HCT116 (cell line): ENCODE measurements at regions not wholly inside any gene's neighbourhood (a gene's known extent, or its start where the extent isn't known, plus 50 kb on each side); places are given as distances from the start of the nearest gene placed in this dataset.

Source experiments
- ATAC-seq: fragments of 200-7000 bp; cut with Tn5 transposase; 2 replicates; pipeline ENCODE4 v1.9.1; 2020; ENCODE audit warnings: mild to moderate bottlenecking, moderate library complexity
- BruUV-seq: library from RNA; stranded (reverse); fragments of 400-500 nt; replicated peaks from 2 replicates; lab custom pipeline; 2021; lab: Mats Ljungman, UMichigan
- CTCF ChIA-PET: fragments of 300-600 bp; sonication (Branson Sonifier 250); formaldehyde crosslinking; loops from one replicate; lab custom pipeline; 2021; ENCODE audit warnings: antibody characterized with exemption; lab: Charles Lee
- POLR2A ChIA-PET: fragments of 300-600, 350-600 bp; sonication (Branson Sonifier 250); formaldehyde crosslinking; loops from one replicate; lab custom pipeline; 2021; ENCODE audit warnings: antibody characterized with exemption; lab: Charles Lee
- RAD21 ChIA-PET, 2 experiments: fragments of 300-600 bp; sonication (Branson Sonifier 250); formaldehyde crosslinking; loops; one replicate each; lab custom pipeline; 2023; ENCODE audit warnings: low total read pairs in 2 of 2; ENCODE audit not compliant: uncharacterized antibody in 2 of 2, unreplicated experiment in 2 of 2, low non-redundant PET in 1 of 2; lab: Charles Lee
- DNase-seq: peaks from one replicate; pipeline ENCODE4 v3.0.0-alpha.2; 2010; ENCODE audit warnings: low read depth, low spot score
- H2AFZ ChIP-seq: fragments of 200-600 bp; shearing (Covaris generic), sonication (generic); 2 replicates; pipeline ENCODE4 v1.6.1; 2017; ENCODE audit warnings: low read depth, mixed run types, mixed read lengths, antibody characterized with exemption, low read length; ENCODE audit not compliant: poor library complexity, severe bottlenecking
- H3K27ac ChIP-seq: 2 replicates; pipeline ENCODE4 v1.5.1; 2012; ENCODE audit warnings: low read depth, low read length
- H3K27me3 ChIP-seq: fragments of 200-600 bp; sonication (generic); 2 replicates; pipeline ENCODE4 v1.6.1; 2016; ENCODE audit warnings: mixed run types, low read length, mixed read lengths; ENCODE audit not compliant: insufficient read depth
- H3K36me3 ChIP-seq, 2 experiments: fragments of 200-500 bp in 1 of 2; fragments of 200-600 bp in 1 of 2; sonication (Bioruptor generic) in 1 of 2; sonication (generic) in 1 of 2; 2 replicates each; pipeline versions ENCODE4 v1.5.1 to v1.6.1; 2014 to 2016; ENCODE audit warnings: low read length in 2 of 2, inconsistent platforms in 1 of 2, mixed read lengths in 1 of 2, mixed run types in 1 of 2; ENCODE audit not compliant: insufficient read depth in 2 of 2, control insufficient read depth in 1 of 2
- H3K4me1 ChIP-seq, 2 experiments: fragments of 200-600 bp in 1 of 2; sonication (generic) in 1 of 2; 2 replicates each; pipeline versions ENCODE4 v1.5.1 to v1.6.1; 2012 to 2017; ENCODE audit warnings: low read length in 2 of 2, inconsistent platforms in 1 of 2, mild to moderate bottlenecking in 1 of 2, mixed read lengths in 1 of 2, mixed run types in 1 of 2, moderate library complexity in 1 of 2; ENCODE audit not compliant: insufficient read depth in 2 of 2, control insufficient read depth in 1 of 2
- H3K4me2 ChIP-seq: fragments of 200-600 bp; sonication (generic); 2 replicates; pipeline ENCODE4 v1.6.1; 2017; ENCODE audit warnings: mixed run types, low read length, mixed read lengths
- H3K4me3 ChIP-seq, 2 experiments: fragments of 200-600 bp in 1 of 2; sonication (generic) in 1 of 2; replicated peaks in 1 of 2; 2 replicates each; pipeline ENCODE4 v1.5.1; 2011 to 2016; ENCODE audit warnings: low read length in 2 of 2, control low read depth in 1 of 2, low read depth in 1 of 2, mild to moderate bottlenecking in 1 of 2, mixed read lengths in 1 of 2, mixed run types in 1 of 2
- H3K79me2 ChIP-seq: fragments of 200-600 bp; sonication (generic); 2 replicates; pipeline ENCODE4 v1.6.1; 2017; ENCODE audit warnings: mild to moderate bottlenecking, mixed run types, low read length, moderate library complexity, mixed read lengths; ENCODE audit not compliant: insufficient read depth
- H3K9ac ChIP-seq: fragments of 200-600 bp; sonication (generic); 2 replicates; pipeline ENCODE4 v1.6.1; 2016; ENCODE audit warnings: low read length, mixed read lengths
- H3K9me2 ChIP-seq: fragments of 200-600 bp; sonication (generic), shearing (Covaris generic); 2 replicates; pipeline ENCODE4 v1.6.1; 2017; ENCODE audit warnings: mixed run types, mild to moderate bottlenecking, moderate library complexity; ENCODE audit not compliant: insufficient read depth
- H3K9me3 ChIP-seq, 2 experiments: fragments of 200-500 bp in 1 of 2; fragments of 200-600 bp in 1 of 2; sonication (Bioruptor generic) in 1 of 2; sonication (generic) in 1 of 2; 2 replicates each; pipeline ENCODE4 v1.6.1; 2014 to 2017; ENCODE audit warnings: low read length in 2 of 2, mixed read lengths in 2 of 2, inconsistent platforms in 1 of 2, low read depth in 1 of 2, mild to moderate bottlenecking in 1 of 2, mixed run types in 1 of 2, moderate library complexity in 1 of 2; ENCODE audit not compliant: control insufficient read depth in 1 of 2, insufficient read depth in 1 of 2
- H4K20me1 ChIP-seq: fragments of 200-600 bp; sonication (generic), shearing (Covaris generic); 2 replicates; pipeline ENCODE4 v1.6.1; 2017; ENCODE audit warnings: mixed run types, mild to moderate bottlenecking, moderate library complexity; ENCODE audit not compliant: insufficient read depth
- ATF3 ChIP-seq: IDR thresholded peaks from 2 replicates; pipeline ENCODE4 v1.6.1; 2012
- CTCF ChIP-seq, 3 experiments: fragments of 200-600 bp in 1 of 3; sonication (generic) in 1 of 3; IDR thresholded peaks in 2 of 3; conservative IDR thresholded peaks in 1 of 3; 2 replicates each; pipeline ENCODE4 v1.5.1; 2012 to 2017; ENCODE audit warnings: low read depth in 2 of 3, low read length in 2 of 3, antibody characterized with exemption in 1 of 3, borderline replicate concordance in 1 of 3, control low read depth in 1 of 3, mild to moderate bottlenecking in 1 of 3, mixed read lengths in 1 of 3, mixed run types in 1 of 3, moderate library complexity in 1 of 3; ENCODE audit not compliant: insufficient read depth in 1 of 3
- ELF1 ChIP-seq: IDR thresholded peaks from 2 replicates; pipeline ENCODE4 v1.6.1; 2012; ENCODE audit warnings: low read depth, borderline replicate concordance
- JUND ChIP-seq: IDR thresholded peaks from 2 replicates; pipeline ENCODE4 v1.6.1; 2012
- RAD21 ChIP-seq: IDR thresholded peaks from 2 replicates; pipeline ENCODE4 v1.6.1; 2012; ENCODE audit warnings: low read depth, mild to moderate bottlenecking
- ZBTB33 ChIP-seq: IDR thresholded peaks from 2 replicates; pipeline ENCODE4 v1.6.1; 2011; ENCODE audit warnings: mild to moderate bottlenecking, low read length, moderate library complexity; ENCODE audit not compliant: insufficient replicate concordance; ENCODE audit errors: extremely low read depth
- ZFX ChIP-seq: fragments of 450-650 bp; IDR thresholded peaks from 2 replicates; pipeline ENCODE4 v1.6.1; 2017
- intact Hi-C: fragments of 100-400 bp; cut with micrococcal nuclease; formaldehyde crosslinking; loops from 2 replicates; pipeline ENCODE4 v1.10.0; 2022

GRCh38 chr5:63686938-63687337 lies 275.3 kb downstream of the HTR1A start:
- Histone ChIP-seq H3K9ac (no peak overlapping the region), H3K9me3 (peaks cover 4 to 6% of the 10 kb centered on the region in 2 experiments; a peak in 2 of 4 replicates), H2AFZ (no peak overlapping the region), H4K20me1 (no peaks in the 10 kb centered on the region), H3K4me1 (no peaks in the 10 kb centered on the region), H3K79me2 (no peaks in the 10 kb centered on the region), H3K4me3 (no peak overlapping the region)
- intact Hi-C loops: no loop called here
- no peak for TF ChIP-seq ZBTB33
- no peak for TF ChIP-seq JUND
- TF ChIP-seq RAD21: no peak
- no peak for TF ChIP-seq ATF3
- TF ChIP-seq ZFX: no peak
- TF ChIP-seq CTCF (IDR thresholded peaks at IDR 0.05 in 2 of 3, conservative IDR thresholded peaks at IDR 0.05 in 1 of 3; ENCODE audit: borderline replicate concordance in 1 of 3, insufficient read depth in 1 of 3, low read depth in 2 of 3, low read length in 2 of 3): no peak
- TF ChIP-seq ELF1: no peak
- TF ChIP-seq, all 23 proteins: peak for 0
- DNase-seq (no peak), ATAC-seq (no peak)
- BruUV-seq: no TSS peak
- RAD21 ChIA-PET: no interaction called here
- H3K4me2 ChIP-seq: no peak overlapping the region
- no peaks in the 10 kb centered on the region for H3K9me2 ChIP-seq
- no peaks in the 10 kb centered on the region for H3K36me3 ChIP-seq
- CTCF ChIA-PET: no interaction called here
- POLR2A ChIA-PET: no interaction called here
- H3K27ac ChIP-seq: no peak overlapping the region
- H3K27me3 ChIP-seq: no peaks in the 10 kb centered on the region
